H4 (cell line): ENCODE measurements at regions not wholly inside any gene's neighbourhood (a gene's known extent, or its start where the extent isn't known, plus 50 kb on each side); places are given as distances from the start of the nearest gene placed in this dataset.
A peak's percentile ranks its signal among the peaks of the same experiment; 100 is the strongest.

Experiments
- DNase-seq: peaks from one replicate; pipeline ENCODE4 v3.0.0-alpha.2; 2015; ENCODE audit warnings: low spot score

DNA sequence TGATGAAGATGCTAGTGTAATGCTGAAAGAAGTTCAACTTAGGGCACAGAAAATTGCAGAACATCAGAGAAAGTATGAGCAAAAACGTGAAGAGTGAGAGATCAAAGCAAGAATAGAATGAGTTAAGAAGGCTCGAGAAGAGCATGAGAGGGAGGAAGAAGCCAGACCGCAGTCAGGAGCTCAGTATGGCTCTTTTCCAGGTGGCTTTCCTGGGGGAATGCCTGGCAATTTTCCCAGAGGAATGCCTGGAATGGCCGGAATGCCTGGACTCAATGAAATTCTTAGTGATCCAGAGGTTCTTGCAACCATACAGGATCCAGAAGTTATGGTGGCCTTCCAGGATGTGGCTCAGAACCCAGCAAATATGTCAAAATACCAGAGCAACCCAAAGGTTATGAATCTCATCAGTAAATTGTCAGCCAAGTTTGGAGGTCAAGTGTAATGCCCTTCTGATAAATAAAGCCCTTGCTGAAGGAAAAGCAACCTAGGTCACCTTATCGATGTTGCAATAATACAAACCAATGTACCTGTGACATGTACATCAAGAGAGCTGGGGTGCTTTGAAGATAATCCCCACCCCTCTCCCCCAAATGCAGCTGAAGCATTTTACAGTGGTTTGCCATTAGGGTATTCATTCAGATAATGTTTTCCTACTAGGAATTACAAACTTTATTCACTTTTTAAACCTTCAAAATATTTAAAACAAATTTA, 277.9 kb downstream of the LPIN1 start:
- DNase-seq = peak; percentile 43

DNA sequence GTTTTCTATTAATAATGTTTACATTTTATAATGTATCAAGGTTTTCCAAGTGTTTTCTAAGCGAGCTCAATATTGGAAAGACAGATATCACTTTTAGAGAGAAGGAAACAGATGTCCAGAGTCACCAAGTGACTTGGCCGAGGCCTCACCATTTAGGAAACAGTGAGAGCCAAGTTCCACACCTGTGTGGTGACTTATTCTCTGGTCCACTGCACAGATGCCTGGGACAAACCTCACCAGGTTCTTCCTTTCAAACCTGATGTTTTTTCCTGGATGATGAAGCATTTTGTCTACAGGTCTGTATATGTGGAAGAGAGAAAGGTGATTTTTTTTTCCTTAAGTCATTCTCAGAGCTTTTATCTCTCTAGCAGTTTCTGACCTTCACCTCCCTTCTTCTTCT, 280.7 kb downstream of the LPIN1 start:
- no peak for DNase-seq

- DNase-seq = no peak
Measured at GRCh38 chr2:12031866-12032265, 285.4 kb downstream of the LPIN1 start.

- no peak for DNase-seq
Measured at GRCh38 chr2:12032398-12032797, 286.0 kb downstream of the LPIN1 start.

- DNase-seq = no peak
Measured at GRCh38 chr2:12032975-12033374, 286.5 kb downstream of the LPIN1 start.

DNA sequence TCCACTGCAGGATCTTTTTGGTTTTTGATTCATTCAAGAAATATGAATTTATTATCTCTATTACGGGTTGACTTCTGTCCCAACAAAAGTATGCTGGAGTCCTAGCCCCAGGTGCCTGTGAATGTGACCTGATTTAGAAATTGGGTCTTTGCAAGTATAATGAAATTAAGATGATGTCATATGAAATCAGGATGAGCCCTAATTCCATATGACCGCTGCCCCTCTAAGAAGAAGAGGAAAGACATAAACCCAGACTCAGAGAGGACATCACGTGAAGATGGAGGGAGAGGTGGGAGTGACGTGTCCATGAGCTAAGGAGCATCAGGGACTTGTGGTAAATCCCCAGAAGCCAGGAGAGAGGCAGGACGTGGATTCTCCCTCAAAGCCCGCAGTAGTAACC, 287.1 kb downstream of the LPIN1 start:
- no peak for DNase-seq

GRCh38 chr2:12034382-12034781, 287.9 kb downstream of the LPIN1 start:
- DNase-seq = no peak

DNA sequence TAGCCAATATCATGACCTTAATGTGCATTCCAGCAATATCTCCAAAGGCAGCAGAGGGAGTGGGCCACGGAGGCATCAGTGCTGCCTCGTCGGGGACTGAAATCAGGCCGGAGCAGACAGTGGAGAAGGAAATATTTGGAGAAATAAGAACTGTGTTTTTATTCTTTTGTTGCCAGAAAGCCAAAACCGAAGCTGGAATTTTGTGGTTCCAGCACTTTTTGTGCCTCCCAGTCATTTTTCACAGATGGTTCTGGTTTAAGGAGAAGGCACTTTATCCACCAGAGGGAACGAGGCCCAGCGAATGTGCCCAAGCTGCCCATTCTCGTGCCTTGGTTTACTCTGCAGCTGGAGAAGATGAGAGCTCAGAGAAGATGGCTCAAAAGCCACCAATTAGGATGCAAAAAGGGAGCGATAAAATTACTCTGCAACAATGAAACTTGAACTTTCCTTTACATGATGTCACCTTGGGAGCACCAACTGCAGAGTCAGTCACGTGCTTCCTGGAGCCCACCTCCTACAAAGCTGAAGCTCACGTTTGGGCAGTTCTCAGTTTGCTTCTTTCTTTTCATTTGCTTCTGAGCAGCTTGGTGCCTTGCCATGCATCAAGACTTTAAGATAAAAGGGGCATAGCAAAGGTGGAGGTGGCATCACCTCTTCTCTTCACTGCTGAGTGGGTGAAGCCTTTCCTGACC, 288.7 kb downstream of the LPIN1 start:
- DNase-seq = no peak

- DNase-seq = no peak
Measured at GRCh38 chr2:12035956-12036639, 289.7 kb downstream of the LPIN1 start.

DNA sequence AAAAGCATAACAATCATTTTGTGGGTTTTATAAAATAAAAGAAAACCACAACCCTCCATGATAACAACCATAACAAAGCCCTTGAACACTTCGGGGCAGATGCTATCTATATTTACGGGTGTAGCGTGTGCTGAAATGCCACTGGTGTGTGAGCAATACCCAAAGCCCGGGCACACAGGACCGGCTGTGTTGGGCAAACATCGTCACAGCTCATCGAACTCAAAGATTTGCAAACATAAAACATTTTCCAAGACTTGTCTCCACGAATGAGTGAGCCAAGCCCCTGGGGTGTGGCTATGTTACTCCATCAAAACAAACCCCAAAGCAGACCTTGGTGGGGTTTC, 290.2 kb downstream of the LPIN1 start:
- peak; percentile 25 for DNase-seq

GRCh38 chr2:12037301-12037700, 290.9 kb downstream of the LPIN1 start:
- DNase-seq = no peak

- no peak for DNase-seq
Measured at GRCh38 chr2:12041236-12041635, 294.8 kb downstream of the LPIN1 start.

- DNase-seq = no peak
Measured at GRCh38 chr2:12043131-12043530, 296.7 kb downstream of the LPIN1 start.

GRCh38 chr2:12044857-12045256, 298.4 kb downstream of the LPIN1 start:
- no peak for DNase-seq

DNA sequence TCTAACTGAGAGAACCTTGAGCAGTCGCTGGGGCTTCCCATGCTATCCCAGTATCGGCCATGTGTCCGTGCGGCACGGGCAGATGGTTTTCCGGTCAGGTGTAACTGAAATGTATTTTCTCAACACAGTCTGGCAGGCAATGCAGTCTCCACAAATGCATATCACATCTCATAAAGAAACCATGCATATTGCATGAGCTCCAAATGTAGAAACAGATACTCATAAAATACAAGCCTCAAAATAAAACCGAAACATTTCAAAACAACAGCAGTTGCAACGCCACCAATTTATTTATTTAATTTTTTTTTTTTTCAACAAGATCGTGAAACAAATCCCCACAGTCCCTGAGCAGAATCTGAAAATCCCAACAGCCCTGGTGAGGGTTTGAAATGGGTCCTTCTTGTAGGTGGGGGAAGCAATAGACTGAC, 299.4 kb downstream of the LPIN1 start:
- DNase-seq = no peak

DNA sequence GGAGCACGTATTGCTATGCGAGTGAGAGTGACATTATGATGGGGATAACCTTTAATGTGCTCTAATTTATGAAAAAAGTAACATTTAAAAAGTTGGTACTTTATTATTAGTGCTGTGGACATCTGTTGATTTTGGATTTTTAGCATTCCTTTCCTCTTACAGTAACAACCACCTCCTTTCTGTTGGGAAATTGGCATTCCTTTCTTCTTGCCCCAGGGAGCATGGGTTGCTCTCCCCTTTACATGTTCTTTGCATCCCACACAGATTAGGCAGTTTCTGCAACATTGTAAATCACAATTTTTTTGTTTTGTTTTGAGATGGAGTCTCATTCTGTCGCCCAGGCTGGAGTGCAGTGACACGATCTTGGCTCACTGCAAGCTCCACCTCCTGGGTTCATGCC, 300.2 kb downstream of the LPIN1 start:
- no peak for DNase-seq

DNA sequence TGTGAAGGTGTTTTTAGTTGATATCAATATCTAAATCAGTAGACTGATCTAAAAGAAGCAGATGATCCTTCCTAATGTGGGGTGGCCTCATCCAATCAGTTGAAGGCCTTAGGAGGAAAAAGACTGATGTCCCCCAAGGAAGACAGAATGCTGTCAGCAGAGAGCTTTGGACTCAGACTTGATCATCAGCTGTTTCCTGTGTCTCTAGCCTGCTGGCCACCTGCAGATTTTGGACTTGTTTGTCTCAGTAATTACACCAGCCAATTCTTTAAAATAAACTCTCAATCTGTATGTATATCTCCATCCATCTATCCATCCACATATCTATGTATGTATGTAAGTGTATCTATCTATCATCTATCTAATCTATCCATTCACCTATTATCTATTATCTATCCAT, 301.3 kb downstream of the LPIN1 start:
- DNase-seq = no peak

DNA sequence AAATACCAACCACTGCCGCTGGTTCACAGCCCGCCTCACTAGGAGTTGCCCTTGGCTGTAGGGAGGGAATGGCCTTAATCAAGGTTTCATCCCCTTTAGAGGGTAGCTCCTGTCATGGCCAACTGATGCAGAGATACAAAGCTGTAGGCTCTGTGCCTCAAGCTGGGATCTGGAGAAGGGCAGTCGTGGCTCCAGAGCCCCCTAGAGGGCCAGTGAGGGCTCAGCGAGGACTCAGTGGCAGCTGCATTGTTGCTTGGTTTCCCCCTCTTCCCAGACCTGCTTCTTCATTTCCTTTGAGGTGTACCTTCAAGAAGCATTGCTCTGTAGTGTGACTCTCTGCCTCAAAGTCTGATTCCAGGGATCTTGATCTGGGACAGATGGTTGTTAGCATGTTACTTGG, 302.1 kb downstream of the LPIN1 start:
- DNase-seq = no peak

DNA sequence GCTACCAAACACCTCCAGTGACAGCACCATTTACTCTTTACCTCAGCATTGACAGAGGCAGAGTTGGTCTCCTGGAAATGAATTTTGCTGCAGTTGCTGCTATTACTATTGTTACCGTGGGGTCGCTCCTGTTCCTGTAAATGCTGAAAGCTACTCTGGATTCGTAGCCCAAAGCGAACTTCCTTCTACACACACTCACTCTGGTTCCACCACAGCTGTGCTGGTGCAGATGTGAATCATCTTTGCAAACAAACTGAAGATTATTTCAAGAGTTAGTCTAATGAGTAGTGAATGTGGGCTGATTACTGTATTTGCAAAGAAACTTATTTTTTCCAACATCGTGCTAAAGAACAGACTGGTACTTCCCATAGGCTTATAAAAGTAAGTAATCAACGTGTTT, 304.0 kb downstream of the LPIN1 start:
- peak; percentile 86 for DNase-seq

DNA sequence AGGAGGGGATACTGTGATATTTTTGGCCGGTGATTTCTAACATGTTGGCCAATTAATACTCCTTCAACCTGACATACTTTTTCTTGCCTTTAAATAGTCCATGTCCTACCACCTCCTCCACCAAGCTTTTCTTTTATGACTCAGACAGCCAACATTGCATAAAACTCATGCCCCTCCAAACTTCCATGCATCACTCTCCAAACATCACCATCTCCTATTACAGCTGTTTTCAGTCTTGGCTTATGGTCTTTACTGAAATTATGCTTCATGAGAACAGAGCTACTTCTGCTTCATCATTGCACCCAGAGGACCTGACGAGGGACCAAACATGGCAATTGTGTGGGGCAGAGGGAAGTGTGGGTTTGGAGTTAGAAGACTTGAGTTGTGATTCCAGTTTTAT, 305.4 kb downstream of the LPIN1 start:
- no peak for DNase-seq

DNA sequence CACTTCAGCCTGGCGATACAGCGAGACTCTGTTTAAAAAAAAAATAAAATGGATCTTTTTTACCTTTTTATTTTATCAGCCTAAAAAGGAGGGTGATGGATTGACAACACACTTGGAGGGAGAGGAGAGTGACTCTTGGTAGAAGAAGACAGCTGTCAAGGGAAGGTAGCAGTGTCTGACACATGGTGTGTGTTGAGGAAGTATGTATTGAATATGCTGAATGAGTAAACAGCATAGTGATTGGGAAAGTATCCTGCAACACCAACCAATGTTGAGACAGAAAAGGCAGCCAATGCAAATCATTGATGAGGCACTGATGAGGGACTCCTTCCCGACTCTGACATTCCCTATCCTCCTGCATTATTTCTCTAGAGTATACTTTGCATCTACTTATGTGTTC, 306.4 kb downstream of the LPIN1 start:
- no peak for DNase-seq

DNA sequence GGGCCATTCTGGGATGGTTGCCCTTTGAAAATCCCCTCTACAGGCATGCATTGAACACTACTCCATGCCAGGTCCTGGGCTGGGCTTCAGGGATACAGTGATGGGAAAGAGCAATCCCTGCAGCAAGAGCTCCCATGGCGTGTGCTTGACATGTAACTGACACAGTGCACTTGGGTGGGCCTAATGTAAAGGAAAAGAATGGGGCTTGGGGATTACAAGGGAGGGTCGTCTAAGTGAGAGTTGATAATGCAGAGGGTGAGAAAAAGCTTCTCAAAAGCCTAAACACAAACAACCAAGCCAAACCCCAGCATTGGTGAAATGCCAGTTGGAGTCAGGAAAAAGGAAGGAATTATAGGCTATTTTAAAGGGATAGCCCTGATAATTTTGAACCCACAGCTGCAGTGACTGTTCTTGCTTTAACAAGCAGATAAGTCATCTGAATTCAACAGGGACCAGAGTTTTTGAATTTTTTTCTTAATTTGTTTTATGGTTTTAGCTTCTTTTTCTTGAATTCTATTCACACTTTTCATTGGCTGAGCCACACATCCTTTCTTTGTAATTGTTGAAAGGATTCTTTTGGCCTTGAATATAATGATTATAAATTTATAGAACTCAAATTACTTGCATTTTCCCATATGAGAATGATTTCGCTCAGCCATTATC, 308.7 kb downstream of the LPIN1 start:
- no peak for DNase-seq
